ENCODE measurements at regions not wholly inside any gene's neighbourhood (a gene's known extent, or its start where the extent isn't known, plus 50 kb on each side); places are given as distances from the start of the nearest gene placed in this dataset.

- H3K36me3 Mint-ChIP-seq = peaks cover 0 to 8% (median 0%) of the 10 kb centered on the region in 5 donors
- no peaks in the 10 kb centered on the region for H3K27me3 ChIP-seq (ENCODE audit: control insufficient read depth in 2 of 2, insufficient read depth in 2 of 2, low read length in 2 of 2)
- H3K4me1 ChIP-seq (ENCODE audit: control insufficient read depth in 2 of 2, insufficient read depth in 2 of 2, low read length in 2 of 2) = no peaks in the 10 kb centered on the region
- H3K4me3 Mint-ChIP-seq = no peak overlapping the region
- H3K27ac Mint-ChIP-seq = no peak overlapping the region
- DNase-seq (no peak), ATAC-seq (no peak)
- ChIA-PET POLR2A (no interaction called here), CTCF (no interaction called here)
- H3K9me3 ChIP-seq (ENCODE audit: control insufficient read depth in 2 of 3, low read length in 3 of 3) = no peaks in the 10 kb centered on the region
- H3K4me3 ChIP-seq (ENCODE audit: low read length) = no peak overlapping the region
- peaks cover 0 to 8% (median 0%) of the 10 kb centered on the region in 11 donors for H3K9me3 Mint-ChIP-seq
- intact Hi-C loops (cut with micrococcal nuclease) = no loop called here
- H3K4me1 Mint-ChIP-seq = peaks cover 0 to 4% (median 0%) of the 10 kb centered on the region in 7 donors
- no peak overlapping the region for H3K27ac ChIP-seq (ENCODE audit: low read depth, low read length)
- H3K36me3 ChIP-seq (ENCODE audit: control insufficient read depth in 2 of 3, insufficient read depth in 3 of 3, low read length in 3 of 3) = no peaks in the 10 kb centered on the region
- peaks cover 0 to 65% (median 0%) of the 10 kb centered on the region in 5 donors for H3K27me3 Mint-ChIP-seq
Observed at GRCh38 chr5:159439002-159439401, 108.7 kb upstream of the IL12B start.

- H3K9me3 ChIP-seq (ENCODE audit: control insufficient read depth in 2 of 3, low read length in 3 of 3) = no peaks in the 10 kb centered on the region
- no peak overlapping the region for H3K27ac ChIP-seq (ENCODE audit: low read depth, low read length)
- Mint-ChIP-seq H3K4me1 (peaks cover 0 to 9% (median 0%) of the 10 kb centered on the region in 7 donors), H3K27me3 (peaks cover 0 to 68% (median 0%) of the 10 kb centered on the region in 5 donors), H3K9me3 (peaks cover 0 to 8% (median 0%) of the 10 kb centered on the region in 11 donors), H3K36me3 (peaks cover 0 to 8% (median 0%) of the 10 kb centered on the region in 5 donors), H3K4me3 (no peak overlapping the region), H3K27ac (no peak overlapping the region)
- ChIA-PET POLR2A (no interaction called here), CTCF (no interaction called here)
- H3K4me3 ChIP-seq (ENCODE audit: low read length) = no peak overlapping the region
- no peaks in the 10 kb centered on the region for H3K27me3 ChIP-seq (ENCODE audit: control insufficient read depth in 2 of 2, insufficient read depth in 2 of 2, low read length in 2 of 2)
- no peaks in the 10 kb centered on the region for H3K36me3 ChIP-seq (ENCODE audit: control insufficient read depth in 2 of 3, insufficient read depth in 3 of 3, low read length in 3 of 3)
- ATAC-seq (no peak), DNase-seq (no peak)
- H3K4me1 ChIP-seq (ENCODE audit: control insufficient read depth in 2 of 2, insufficient read depth in 2 of 2, low read length in 2 of 2) = no peaks in the 10 kb centered on the region
- intact Hi-C loops (cut with micrococcal nuclease) = loop anchor here in 1 of 2 donors (10.0 kb wide), 1 partner anchor 905 kb away; no protein-coding TSS in a partner anchor
Observed at GRCh38 chr5:159440235-159440634, 109.9 kb upstream of the IL12B start.

GRCh38 chr5:159440968-159441367 is 110.7 kb upstream of the IL12B start:
- Histone ChIP-seq H3K4me3 (ENCODE audit: low read length) (no peak overlapping the region), H3K27ac (ENCODE audit: low read depth, low read length) (no peak overlapping the region), H3K36me3 (ENCODE audit: control insufficient read depth in 2 of 3, insufficient read depth in 3 of 3, low read length in 3 of 3) (no peaks in the 10 kb centered on the region), H3K4me1 (ENCODE audit: control insufficient read depth in 2 of 2, insufficient read depth in 2 of 2, low read length in 2 of 2) (no peaks in the 10 kb centered on the region), H3K9me3 (ENCODE audit: control insufficient read depth in 2 of 3, low read length in 3 of 3) (no peaks in the 10 kb centered on the region), H3K27me3 (ENCODE audit: control insufficient read depth in 2 of 2, insufficient read depth in 2 of 2, low read length in 2 of 2) (no peaks in the 10 kb centered on the region)
- DNase-seq (no peak), ATAC-seq (no peak)
- H3K4me3 Mint-ChIP-seq = no peak overlapping the region
- peaks cover 0 to 71% (median 0%) of the 10 kb centered on the region in 5 donors for H3K27me3 Mint-ChIP-seq
- intact Hi-C loops (cut with micrococcal nuclease) = loop anchor here in 1 of 2 donors (10.0 kb wide), 1 partner anchor 904 kb away; no protein-coding TSS in a partner anchor
- peaks cover 0 to 9% (median 0%) of the 10 kb centered on the region in 7 donors for H3K4me1 Mint-ChIP-seq
- ChIA-PET CTCF (no interaction called here), POLR2A (no interaction called here)
- H3K9me3 Mint-ChIP-seq = peaks cover 0 to 8% (median 0%) of the 10 kb centered on the region in 11 donors
- H3K27ac Mint-ChIP-seq = no peak overlapping the region
- H3K36me3 Mint-ChIP-seq = peaks cover 0 to 8% (median 0%) of the 10 kb centered on the region in 5 donors

GRCh38 chr5:159441441-159441840 is 111.2 kb upstream of the IL12B start:
- peaks cover 0 to 8% (median 0%) of the 10 kb centered on the region in 11 donors for H3K9me3 Mint-ChIP-seq
- POLR2A ChIA-PET = no interaction called here
- intact Hi-C loops (cut with micrococcal nuclease) = loop anchor here in 1 of 2 donors (10.0 kb wide), 1 partner anchor 903 kb away; no protein-coding TSS in a partner anchor
- H3K27ac ChIP-seq (ENCODE audit: low read depth, low read length) = no peak overlapping the region
- H3K4me3 Mint-ChIP-seq = no peak overlapping the region
- ATAC-seq = no peak
- H3K27ac Mint-ChIP-seq = no peak overlapping the region
- peaks cover 0 to 71% (median 0%) of the 10 kb centered on the region in 5 donors for H3K27me3 Mint-ChIP-seq
- H3K4me1 ChIP-seq (ENCODE audit: control insufficient read depth in 2 of 2, insufficient read depth in 2 of 2, low read length in 2 of 2) = no peaks in the 10 kb centered on the region
- H3K36me3 ChIP-seq (ENCODE audit: control insufficient read depth in 2 of 3, insufficient read depth in 3 of 3, low read length in 3 of 3) = no peaks in the 10 kb centered on the region
- H3K4me3 ChIP-seq (ENCODE audit: low read length) = no peak overlapping the region
- H3K4me1 Mint-ChIP-seq = peaks cover 0 to 9% (median 0%) of the 10 kb centered on the region in 7 donors
- no peaks in the 10 kb centered on the region for H3K9me3 ChIP-seq (ENCODE audit: control insufficient read depth in 2 of 3, low read length in 3 of 3)
- peaks cover 0 to 8% (median 0%) of the 10 kb centered on the region in 5 donors for H3K36me3 Mint-ChIP-seq
- H3K27me3 ChIP-seq (ENCODE audit: control insufficient read depth in 2 of 2, insufficient read depth in 2 of 2, low read length in 2 of 2) = no peaks in the 10 kb centered on the region
- CTCF ChIA-PET = interaction anchor here (0.5 to 0.6 kb wide), 2 partner anchors 57 to 114 kb away, joined by 3 to 4 read pairs; no protein-coding TSS in a partner anchor
- DNase-seq = no peak

DNA sequence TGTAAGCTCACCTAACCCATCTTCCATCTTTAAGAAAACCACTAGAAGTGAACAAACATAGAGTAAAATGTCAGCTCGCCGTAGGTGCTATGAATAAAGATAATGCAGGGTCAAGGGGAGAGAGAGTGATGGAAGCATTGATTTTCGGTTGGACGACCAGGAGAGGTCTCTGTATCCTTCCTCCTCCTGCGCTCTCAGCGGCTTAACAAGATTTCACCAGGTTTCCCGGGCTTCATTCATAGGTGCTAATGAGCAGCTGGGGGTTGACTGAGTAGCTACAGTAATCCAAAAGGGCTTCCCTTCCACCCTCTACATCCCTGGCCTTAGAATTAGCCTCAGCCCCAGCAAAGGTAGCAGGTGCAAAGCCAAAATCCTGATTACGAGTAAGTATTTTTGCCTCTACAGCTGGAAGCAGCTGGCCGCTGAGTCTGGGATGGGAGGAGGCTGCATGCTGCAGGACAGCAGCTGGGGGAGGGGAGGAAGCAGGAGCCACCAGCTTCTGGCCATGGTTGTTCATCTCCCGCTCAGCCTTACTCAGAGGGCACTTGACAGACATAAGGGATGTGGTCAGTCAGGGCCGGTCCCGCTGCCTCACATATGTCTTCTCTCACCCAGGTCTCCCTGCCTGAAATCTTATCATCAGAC is 112.0 kb upstream of the IL12B start:
- H3K27me3 Mint-ChIP-seq = peaks cover 0 to 67% (median 0%) of the 10 kb centered on the region in 5 donors
- intact Hi-C loops (cut with micrococcal nuclease) = loop anchor here in 1 of 2 donors (10.0 kb wide), 1 partner anchor 902 kb away; no protein-coding TSS in a partner anchor
- Histone ChIP-seq H3K27me3 (ENCODE audit: control insufficient read depth in 2 of 2, insufficient read depth in 2 of 2, low read length in 2 of 2) (no peaks in the 10 kb centered on the region), H3K36me3 (ENCODE audit: control insufficient read depth in 2 of 3, insufficient read depth in 3 of 3, low read length in 3 of 3) (no peaks in the 10 kb centered on the region), H3K9me3 (ENCODE audit: control insufficient read depth in 2 of 3, low read length in 3 of 3) (no peaks in the 10 kb centered on the region), H3K27ac (ENCODE audit: low read depth, low read length) (no peak overlapping the region), H3K4me3 (ENCODE audit: low read length) (no peak overlapping the region), H3K4me1 (ENCODE audit: control insufficient read depth in 2 of 2, insufficient read depth in 2 of 2, low read length in 2 of 2) (no peaks in the 10 kb centered on the region)
- H3K4me3 Mint-ChIP-seq = no peak overlapping the region
- peaks cover 0 to 8% (median 0%) of the 10 kb centered on the region in 5 donors for H3K36me3 Mint-ChIP-seq
- CTCF ChIA-PET = interaction anchor here (0.5 to 3.6 kb wide), 5 partner anchors 26 to 545 kb away, joined by 3 to 28 read pairs (median 4); no protein-coding TSS in a partner anchor
- H3K9me3 Mint-ChIP-seq = peaks cover 0 to 8% (median 0%) of the 10 kb centered on the region in 11 donors
- DNase-seq (no peak), ATAC-seq (no peak)
- peaks cover 0 to 9% (median 0%) of the 10 kb centered on the region in 7 donors for H3K4me1 Mint-ChIP-seq
- H3K27ac Mint-ChIP-seq = no peak overlapping the region
- POLR2A ChIA-PET = interaction anchor here (0.6 kb wide), 1 partner anchor 156 kb away, joined by 3 read pairs; no protein-coding TSS in a partner anchor

DNA sequence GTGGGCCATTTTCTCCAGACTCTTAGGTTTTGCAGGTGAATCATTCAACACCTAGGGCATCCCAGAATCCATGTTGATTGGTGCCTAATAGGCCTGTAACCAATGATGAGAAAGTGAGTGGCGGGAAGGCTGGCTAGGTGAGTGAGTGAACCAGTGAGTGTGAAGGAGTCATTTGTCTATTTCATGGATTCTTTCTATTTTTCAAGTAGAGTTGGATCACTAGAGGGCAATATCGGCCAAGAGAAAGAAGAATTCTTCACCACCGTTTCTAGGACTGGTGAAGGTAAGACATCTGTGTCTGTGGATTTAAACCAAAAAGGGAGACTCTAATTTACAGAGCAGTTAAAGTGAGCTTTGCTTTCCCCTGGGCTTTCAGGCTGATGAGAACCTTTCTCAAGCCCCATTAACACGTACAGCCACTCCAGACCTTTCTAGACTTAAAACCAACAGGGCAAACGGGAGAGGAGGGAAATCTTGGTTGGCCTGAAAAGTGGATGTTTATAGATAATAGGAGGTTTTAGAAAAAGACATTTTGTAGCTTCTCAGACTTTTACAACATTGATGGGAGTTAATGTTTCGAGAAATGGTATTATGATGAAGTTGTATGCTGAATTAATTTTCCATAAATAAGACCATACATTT is 114.3 kb upstream of the IL12B start:
- ATAC-seq (peak; percentile 47), DNase-seq (peak in 6 of 9 donors; percentile 10 to 55 (median 32))
- Histone ChIP-seq H3K9me3 (ENCODE audit: control insufficient read depth in 2 of 3, low read length in 3 of 3) (no peaks in the 10 kb centered on the region), H3K27ac (ENCODE audit: low read depth, low read length) (no peak overlapping the region), H3K36me3 (ENCODE audit: control insufficient read depth in 2 of 3, insufficient read depth in 3 of 3, low read length in 3 of 3) (no peaks in the 10 kb centered on the region), H3K27me3 (ENCODE audit: control insufficient read depth in 2 of 2, insufficient read depth in 2 of 2, low read length in 2 of 2) (no peaks in the 10 kb centered on the region), H3K4me1 (ENCODE audit: control insufficient read depth in 2 of 2, insufficient read depth in 2 of 2, low read length in 2 of 2) (no peaks in the 10 kb centered on the region), H3K4me3 (ENCODE audit: low read length) (no peak overlapping the region)
- H3K27ac Mint-ChIP-seq = peak overlapping the region in 3 of 9 donors; percentile 41 to 69 (median 48)
- ChIA-PET CTCF (interaction anchor here (0.6 to 3.6 kb wide), 7 partner anchors 109 to 898 kb away, joined by 3 to 28 read pairs (median 4); no protein-coding TSS in a partner anchor), POLR2A (no interaction called here)
- H3K9me3 Mint-ChIP-seq = no peaks in the 10 kb centered on the region
- peaks cover 0 to 58% (median 0%) of the 10 kb centered on the region in 5 donors for H3K27me3 Mint-ChIP-seq
- H3K4me1 Mint-ChIP-seq = peaks cover 0 to 9% (median 0%) of the 10 kb centered on the region in 7 donors
- H3K4me3 Mint-ChIP-seq = no peak overlapping the region
- intact Hi-C loops (cut with micrococcal nuclease) = loop anchor here (1.0 to 10.0 kb wide), 9 partner anchors 113 to 901 kb away; partner anchors contain the start of gene ADRA1B (in 2 of the 2)
- H3K36me3 Mint-ChIP-seq = no peaks in the 10 kb centered on the region
